Endothelial cell of umbilical vein (primary cell): ENCODE measurements at regions not wholly inside any gene's neighbourhood (a gene's known extent, or its start where the extent isn't known, plus 50 kb on each side); places are given as distances from the start of the nearest gene placed in this dataset.

ENCODE experiments used
- BruUV-seq: library from RNA; stranded (reverse); fragments of 400-500 nt; replicated peaks from 2 replicates; lab custom pipeline; 2021; lab: Mats Ljungman, UMichigan
- CTCF ChIA-PET: fragments of 300-600, 350-600 bp; sonication (Branson Sonifier 250); formaldehyde crosslinking; loops from one replicate; lab custom pipeline; 2021; ENCODE audit warnings: antibody characterized with exemption, inconsistent platforms; lab: Charles Lee
- POLR2A ChIA-PET: fragments of 300-600, 350-600 bp; sonication (Branson Sonifier 250); formaldehyde crosslinking; loops from one replicate; lab custom pipeline; 2021; ENCODE audit warnings: antibody characterized with exemption, inconsistent platforms; lab: Charles Lee
- DNase-seq: peaks from one replicate; pipeline ENCODE4 v3.0.0-alpha.2; 2011; ENCODE audit warnings: low read depth, low spot score
- FAIRE-seq: peaks from 2 replicates; lab custom pipeline; 2011; peaks lifted over from hg19 to GRCh38; lab: Jason Lieb, UNC
- H2AFZ ChIP-seq: 2 replicates; pipeline ENCODE4 v1.6.0; 2012; ENCODE audit warnings: low read depth, low read length, control low read depth, inconsistent platforms
- H3K27ac ChIP-seq: 2 replicates; pipeline ENCODE4 v1.5.1; 2011; ENCODE audit warnings: low read depth, mild to moderate bottlenecking, control low read depth, low read length, moderate library complexity; ENCODE audit not compliant: insufficient read depth
- H3K27me3 ChIP-seq, 2 experiments: 2 replicates each; pipeline versions ENCODE4 v1.6.0 to v1.6.1; 2011; ENCODE audit warnings: low read length in 2 of 2, mixed read lengths in 1 of 2; ENCODE audit not compliant: control insufficient read depth in 2 of 2, insufficient read depth in 2 of 2
- H3K36me3 ChIP-seq, 2 experiments: 2 replicates in 1 of 2; 3 replicates in 1 of 2; pipeline ENCODE4 v1.5.1; 2011; ENCODE audit warnings: low read length in 2 of 2, mild to moderate bottlenecking in 1 of 2, moderate library complexity in 1 of 2; ENCODE audit not compliant: control insufficient read depth in 2 of 2, insufficient read depth in 2 of 2; ENCODE audit errors: extremely low read depth in 1 of 2
- H3K4me1 ChIP-seq: 3 replicates; pipeline ENCODE4 v1.5.1; 2011; ENCODE audit warnings: mild to moderate bottlenecking, low read length; ENCODE audit not compliant: control insufficient read depth, insufficient read depth; ENCODE audit errors: extremely low read depth
- H3K4me2 ChIP-seq: 2 replicates; pipeline ENCODE4 v1.6.1; 2011; ENCODE audit warnings: low read length, control low read depth, mixed read lengths; ENCODE audit not compliant: insufficient read depth
- H3K4me3 ChIP-seq, 3 experiments: fragments of 200-600 bp in 1 of 3; sonication (generic), shearing (Covaris generic) in 1 of 3; replicated peaks in 1 of 3; 2 replicates each; pipeline ENCODE4 v1.5.1; 2011 to 2016; ENCODE audit warnings: control low read depth in 3 of 3, low read length in 3 of 3, mild to moderate bottlenecking in 2 of 3, inconsistent platforms in 1 of 3, low read depth in 1 of 3, moderate library complexity in 1 of 3; ENCODE audit not compliant: insufficient read depth in 1 of 3
- H3K79me2 ChIP-seq: 2 replicates; pipeline ENCODE4 v1.6.0; 2012; ENCODE audit warnings: low read length, inconsistent platforms; ENCODE audit not compliant: control insufficient read depth, insufficient read depth
- H3K9ac ChIP-seq: replicated peaks from 2 replicates; pipeline ENCODE3; 2011; ENCODE audit warnings: low read length, control low read depth; ENCODE audit not compliant: insufficient read depth; ENCODE audit errors: extremely low read depth
- H3K9me1 ChIP-seq: replicated peaks from 3 replicates; pipeline ENCODE4 v1.6.0; 2011; ENCODE audit warnings: mild to moderate bottlenecking, low read length; ENCODE audit not compliant: control insufficient read depth, insufficient read depth; ENCODE audit errors: extremely low read depth
- H3K9me3 ChIP-seq: replicated peaks from 2 replicates; pipeline ENCODE4 v1.5.1; 2012; ENCODE audit warnings: low read length, inconsistent platforms; ENCODE audit not compliant: control insufficient read depth, insufficient read depth
- H4K20me1 ChIP-seq: replicated peaks from 2 replicates; pipeline ENCODE3; 2011; ENCODE audit warnings: mild to moderate bottlenecking, low read length; ENCODE audit not compliant: control insufficient read depth, insufficient read depth; ENCODE audit errors: extremely low read depth
- EZH2 ChIP-seq: IDR thresholded peaks from 2 replicates; pipeline ENCODE4 v1.6.1; 2012; ENCODE audit warnings: borderline replicate concordance, low read depth, mild to moderate bottlenecking, moderate library complexity, low read length, inconsistent platforms; ENCODE audit not compliant: severe bottlenecking
- FOS ChIP-seq: IDR thresholded peaks from 2 replicates; pipeline ENCODE4 v1.6.1; 2011; ENCODE audit warnings: mild to moderate bottlenecking, low read length, moderate library complexity, borderline replicate concordance; ENCODE audit not compliant: insufficient read depth
- GATA2 ChIP-seq: IDR thresholded peaks from 2 replicates; pipeline ENCODE4 v1.7.0; 2011; ENCODE audit warnings: low read depth, mild to moderate bottlenecking, moderate library complexity, mixed read lengths, low read length; ENCODE audit not compliant: insufficient read length, insufficient read depth
- JUN ChIP-seq: IDR thresholded peaks from 2 replicates; pipeline ENCODE4 v1.6.1; 2011; ENCODE audit warnings: borderline replicate concordance, low read depth; ENCODE audit not compliant: insufficient read length, insufficient read depth
- MAX ChIP-seq: IDR thresholded peaks from 2 replicates; pipeline ENCODE4 v1.6.1; 2011; ENCODE audit not compliant: insufficient read depth, insufficient read length
- MYC ChIP-seq: IDR thresholded peaks from one replicate; pipeline ENCODE4 v1.6.1; 2011; ENCODE audit warnings: mild to moderate bottlenecking, low read depth, low read length
- POLR2A ChIP-seq: IDR thresholded peaks from 2 replicates; pipeline ENCODE4 v1.6.1; 2012; ENCODE audit warnings: low read depth, mild to moderate bottlenecking, control low read depth, low read length
- POLR2AphosphoS5 ChIP-seq: IDR thresholded peaks from 2 replicates; pipeline ENCODE4 v1.6.1; 2012; ENCODE audit warnings: low read depth, mild to moderate bottlenecking, control low read depth, low read length, moderate library complexity; ENCODE audit not compliant: insufficient read depth
- dilution Hi-C: fragments of 300-500 bp; cut with MboI; formaldehyde crosslinking; loops from one replicate; pipeline ENCODE4 v1.15.0; 2019; ENCODE audit warnings: low sequenced_read_pairs; ENCODE audit not compliant: extremely low pct_ligation_motif_present
- intact Hi-C: fragments of 100-400 bp; cut with micrococcal nuclease; formaldehyde crosslinking; loops from one replicate; pipeline ENCODE4 v1.10.0; 2022
- TF ChIP-seq, protein P1 (sequence below), 2 donors: IDR thresholded peaks; 1 replicate in 1 of 2; 2 replicates in 1 of 2; pipeline ENCODE4 v1.5.1; 2011; ENCODE audit warnings: low read length in 2 of 2, mild to moderate bottlenecking in 2 of 2, moderate library complexity in 2 of 2, control low read depth in 1 of 2, inconsistent platforms in 1 of 2, low read depth in 1 of 2; ENCODE audit not compliant: insufficient read depth in 1 of 2; ENCODE audit errors: extremely low read depth in 1 of 2

GRCh38 chr1:228905701-228906101 lies 170.4 kb downstream of the RHOU start:
- TF ChIP-seq, protein P1, sequence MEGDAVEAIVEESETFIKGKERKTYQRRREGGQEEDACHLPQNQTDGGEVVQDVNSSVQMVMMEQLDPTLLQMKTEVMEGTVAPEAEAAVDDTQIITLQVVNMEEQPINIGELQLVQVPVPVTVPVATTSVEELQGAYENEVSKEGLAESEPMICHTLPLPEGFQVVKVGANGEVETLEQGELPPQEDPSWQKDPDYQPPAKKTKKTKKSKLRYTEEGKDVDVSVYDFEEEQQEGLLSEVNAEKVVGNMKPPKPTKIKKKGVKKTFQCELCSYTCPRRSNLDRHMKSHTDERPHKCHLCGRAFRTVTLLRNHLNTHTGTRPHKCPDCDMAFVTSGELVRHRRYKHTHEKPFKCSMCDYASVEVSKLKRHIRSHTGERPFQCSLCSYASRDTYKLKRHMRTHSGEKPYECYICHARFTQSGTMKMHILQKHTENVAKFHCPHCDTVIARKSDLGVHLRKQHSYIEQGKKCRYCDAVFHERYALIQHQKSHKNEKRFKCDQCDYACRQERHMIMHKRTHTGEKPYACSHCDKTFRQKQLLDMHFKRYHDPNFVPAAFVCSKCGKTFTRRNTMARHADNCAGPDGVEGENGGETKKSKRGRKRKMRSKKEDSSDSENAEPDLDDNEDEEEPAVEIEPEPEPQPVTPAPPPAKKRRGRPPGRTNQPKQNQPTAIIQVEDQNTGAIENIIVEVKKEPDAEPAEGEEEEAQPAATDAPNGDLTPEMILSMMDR (IDR thresholded peaks at IDR 0.05; ENCODE audit: extremely low read depth in 1 of 2, insufficient read depth in 1 of 2, low read depth in 1 of 2, low read length in 2 of 2), result no peak
- TF ChIP-seq POLR2AphosphoS5 (no peak), FOS (no peak), EZH2 (no peak), MYC (no peak), MAX (no peak), GATA2 (no peak), POLR2A (no peak), JUN (no peak)
- Histone ChIP-seq H2AFZ (no peak overlapping the region), H3K9me3 (no peaks in the 10 kb centered on the region), H3K4me3 (no peak overlapping the region), H3K36me3 (no peaks in the 10 kb centered on the region), H3K9ac (no peak overlapping the region), H3K27me3 (no peaks in the 10 kb centered on the region), H3K27ac (no peak overlapping the region), H3K79me2 (no peaks in the 10 kb centered on the region), H4K20me1 (no peaks in the 10 kb centered on the region), H3K4me2 (no peak overlapping the region), H3K4me1 (peaks cover 12% of the 10 kb centered on the region), H3K9me1 (no peaks in the 10 kb centered on the region)
- dilution Hi-C loops, result no loop called here
- POLR2A ChIA-PET, result no interaction called here
- CTCF ChIA-PET, result no interaction called here
- no TSS peak for BruUV-seq
- no peak for FAIRE-seq
- no peak for DNase-seq
- intact Hi-C loops, result no loop called here
